Keratinocyte (primary cell): ENCODE measurements at regions not wholly inside any gene's neighbourhood (a gene's known extent, or its start where the extent isn't known, plus 50 kb on each side); places are given as distances from the start of the nearest gene placed in this dataset.

Experiments used
- EZH2 ChIP-seq: IDR thresholded peaks from one replicate; pipeline ENCODE4 v1.6.1; 2012; ENCODE audit warnings: inconsistent platforms, mild to moderate bottlenecking, low read length, moderate library complexity
- TF ChIP-seq, protein P1 (sequence below), 3 experiments: IDR thresholded peaks in 1 of 3; conservative IDR thresholded peaks in 1 of 3; optimal IDR thresholded peaks in 1 of 3; 2 replicates in 2 of 3; 3 replicates in 1 of 3; pipeline versions ENCODE3 to v1.5.1; 2011; ENCODE audit warnings: low read length in 3 of 3, mild to moderate bottlenecking in 3 of 3, moderate library complexity in 2 of 3, control low read depth in 1 of 3, inconsistent platforms in 1 of 3; ENCODE audit not compliant: insufficient read depth in 2 of 3; ENCODE audit errors: extremely low read depth in 1 of 3

DNA sequence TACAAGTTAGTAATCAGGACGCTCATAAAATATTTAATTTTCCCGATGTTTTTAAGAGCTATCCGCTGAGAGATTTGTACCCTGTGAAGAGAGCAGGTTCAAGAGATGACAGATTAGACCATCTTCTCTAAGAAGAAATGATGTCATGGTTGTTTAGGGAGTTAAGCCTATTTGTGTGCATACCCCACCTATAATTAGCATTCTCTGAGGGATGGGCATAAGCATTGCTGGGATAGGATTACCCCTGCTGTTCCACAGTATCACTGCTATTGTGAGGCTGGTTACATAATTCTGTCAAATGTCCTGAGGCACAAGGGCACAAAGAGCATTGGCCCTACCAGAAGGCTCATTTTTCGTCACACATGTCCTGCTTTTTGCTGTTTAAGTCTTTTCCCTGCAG, 687.0 kb downstream of the CETN3 start:
- TF ChIP-seq, protein P1, sequence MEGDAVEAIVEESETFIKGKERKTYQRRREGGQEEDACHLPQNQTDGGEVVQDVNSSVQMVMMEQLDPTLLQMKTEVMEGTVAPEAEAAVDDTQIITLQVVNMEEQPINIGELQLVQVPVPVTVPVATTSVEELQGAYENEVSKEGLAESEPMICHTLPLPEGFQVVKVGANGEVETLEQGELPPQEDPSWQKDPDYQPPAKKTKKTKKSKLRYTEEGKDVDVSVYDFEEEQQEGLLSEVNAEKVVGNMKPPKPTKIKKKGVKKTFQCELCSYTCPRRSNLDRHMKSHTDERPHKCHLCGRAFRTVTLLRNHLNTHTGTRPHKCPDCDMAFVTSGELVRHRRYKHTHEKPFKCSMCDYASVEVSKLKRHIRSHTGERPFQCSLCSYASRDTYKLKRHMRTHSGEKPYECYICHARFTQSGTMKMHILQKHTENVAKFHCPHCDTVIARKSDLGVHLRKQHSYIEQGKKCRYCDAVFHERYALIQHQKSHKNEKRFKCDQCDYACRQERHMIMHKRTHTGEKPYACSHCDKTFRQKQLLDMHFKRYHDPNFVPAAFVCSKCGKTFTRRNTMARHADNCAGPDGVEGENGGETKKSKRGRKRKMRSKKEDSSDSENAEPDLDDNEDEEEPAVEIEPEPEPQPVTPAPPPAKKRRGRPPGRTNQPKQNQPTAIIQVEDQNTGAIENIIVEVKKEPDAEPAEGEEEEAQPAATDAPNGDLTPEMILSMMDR (optimal IDR thresholded peaks at IDR 0.05 in 1 of 3, IDR thresholded peaks at IDR 0.05 in 1 of 3, conservative IDR thresholded peaks at IDR 0.05 in 1 of 3; ENCODE audit: extremely low read depth in 1 of 3, insufficient read depth in 2 of 3, low read length in 3 of 3): no peak
- no peak for TF ChIP-seq EZH2
